WERI-Rb-1 (cell line): ENCODE measurements at regions not wholly inside any gene's neighbourhood (a gene's known extent, or its start where the extent isn't known, plus 50 kb on each side); places are given as distances from the start of the nearest gene placed in this dataset.

Experiments
- DNase-seq: peaks from one replicate; pipeline ENCODE4 v3.0.0-alpha.2; 2020
- H3K27ac ChIP-seq: fragments of 250-450 bp; sonication (Bioruptor Pico); 2 replicates; pipeline ENCODE4 v1.5.1; 2020; ENCODE audit warnings: mild to moderate bottlenecking, moderate library complexity
- H3K27me3 ChIP-seq: fragments of 250-450 bp; sonication (Bioruptor Pico); 2 replicates; pipeline ENCODE4 v1.5.1; 2021; ENCODE audit warnings: mild to moderate bottlenecking, low read depth, moderate library complexity; ENCODE audit not compliant: insufficient read depth, severe bottlenecking
- H3K36me3 ChIP-seq: fragments of 250-450 bp; sonication (Bioruptor Pico); 2 replicates; pipeline ENCODE4 v1.5.1; 2020; ENCODE audit warnings: mild to moderate bottlenecking, moderate library complexity
- H3K4me3 ChIP-seq: 2 replicates; pipeline ENCODE4 v1.5.1; 2011; ENCODE audit warnings: low read depth, mild to moderate bottlenecking, control low read depth, low read length
- H3K9me3 ChIP-seq: fragments of 250-450 bp; sonication (Bioruptor Pico); 2 replicates; pipeline ENCODE4 v1.5.1; 2021; ENCODE audit warnings: mild to moderate bottlenecking, moderate library complexity; ENCODE audit not compliant: severe bottlenecking
- TF ChIP-seq, protein P1 (sequence below): IDR thresholded peaks from 2 replicates; pipeline ENCODE4 v1.5.1; 2011; ENCODE audit warnings: low read depth, mild to moderate bottlenecking, control low read depth, inconsistent platforms, low read length

DNA sequence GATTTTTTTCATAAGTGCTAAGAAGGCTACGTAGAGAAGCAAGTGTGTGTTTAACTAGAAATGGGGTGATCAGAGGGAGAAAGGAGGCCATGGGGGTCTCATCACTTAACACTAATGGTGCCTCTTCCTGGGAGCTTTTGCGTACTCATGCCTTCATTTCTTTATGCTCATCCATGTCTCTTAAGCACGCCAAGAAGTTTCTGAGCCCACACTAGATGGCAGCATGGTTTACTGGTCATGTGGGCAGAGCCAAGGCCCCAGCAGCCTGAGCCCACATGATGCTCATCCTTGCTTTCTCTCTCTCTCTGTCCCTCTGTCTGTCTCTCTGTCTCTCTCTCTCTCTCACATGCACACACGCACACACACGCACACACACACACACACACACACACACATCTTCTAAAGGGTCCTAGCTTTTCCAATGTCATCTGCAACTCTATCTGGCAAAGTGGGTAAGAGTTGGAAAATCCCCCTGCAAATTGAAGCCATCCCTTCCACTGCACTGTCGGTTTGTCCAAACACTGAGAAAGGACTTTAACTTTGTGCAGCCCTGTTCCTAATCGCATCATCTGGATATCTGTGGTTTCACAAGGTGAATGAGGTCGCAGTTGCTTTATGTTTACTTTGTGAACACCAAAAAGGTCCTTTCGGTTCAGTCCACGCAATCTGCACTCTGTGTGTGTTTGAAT lies 137.1 kb upstream of the CCDC68 start:
- peak; percentile 58 for DNase-seq
- H3K27ac ChIP-seq: no peak overlapping the region
- H3K9me3 ChIP-seq: no peaks in the 10 kb centered on the region
- peaks cover 35% of the 10 kb centered on the region for H3K27me3 ChIP-seq
- H3K4me3 ChIP-seq: no peak overlapping the region
- no peaks in the 10 kb centered on the region for H3K36me3 ChIP-seq
- TF ChIP-seq, protein P1, sequence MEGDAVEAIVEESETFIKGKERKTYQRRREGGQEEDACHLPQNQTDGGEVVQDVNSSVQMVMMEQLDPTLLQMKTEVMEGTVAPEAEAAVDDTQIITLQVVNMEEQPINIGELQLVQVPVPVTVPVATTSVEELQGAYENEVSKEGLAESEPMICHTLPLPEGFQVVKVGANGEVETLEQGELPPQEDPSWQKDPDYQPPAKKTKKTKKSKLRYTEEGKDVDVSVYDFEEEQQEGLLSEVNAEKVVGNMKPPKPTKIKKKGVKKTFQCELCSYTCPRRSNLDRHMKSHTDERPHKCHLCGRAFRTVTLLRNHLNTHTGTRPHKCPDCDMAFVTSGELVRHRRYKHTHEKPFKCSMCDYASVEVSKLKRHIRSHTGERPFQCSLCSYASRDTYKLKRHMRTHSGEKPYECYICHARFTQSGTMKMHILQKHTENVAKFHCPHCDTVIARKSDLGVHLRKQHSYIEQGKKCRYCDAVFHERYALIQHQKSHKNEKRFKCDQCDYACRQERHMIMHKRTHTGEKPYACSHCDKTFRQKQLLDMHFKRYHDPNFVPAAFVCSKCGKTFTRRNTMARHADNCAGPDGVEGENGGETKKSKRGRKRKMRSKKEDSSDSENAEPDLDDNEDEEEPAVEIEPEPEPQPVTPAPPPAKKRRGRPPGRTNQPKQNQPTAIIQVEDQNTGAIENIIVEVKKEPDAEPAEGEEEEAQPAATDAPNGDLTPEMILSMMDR: peak; percentile 77

DNA sequence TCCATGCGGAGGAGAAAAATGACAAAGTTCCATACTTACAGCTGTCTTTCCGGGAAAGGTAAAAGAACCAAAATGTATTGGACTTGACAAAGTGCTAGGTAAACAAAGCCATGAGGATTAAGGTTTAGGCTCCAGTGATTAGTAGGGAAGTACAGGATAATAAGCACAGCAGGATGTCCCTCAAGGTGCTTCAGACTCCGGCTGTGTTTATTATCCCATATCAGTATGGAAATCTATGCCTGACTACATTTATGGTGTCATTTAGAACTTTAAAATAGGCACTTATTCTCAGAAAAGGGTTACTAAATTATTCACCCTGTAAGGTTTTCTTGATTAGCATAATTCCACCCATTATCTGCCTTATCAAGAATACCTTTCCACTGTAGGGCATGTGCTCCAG lies 136.3 kb upstream of the CCDC68 start:
- Histone ChIP-seq H3K27ac (no peak overlapping the region), H3K4me3 (no peak overlapping the region), H3K9me3 (no peaks in the 10 kb centered on the region), H3K27me3 (peaks cover 41% of the 10 kb centered on the region), H3K36me3 (no peaks in the 10 kb centered on the region)
- DNase-seq: no peak
- TF ChIP-seq, protein P1: no peak

- TF ChIP-seq, protein P1: no peak
- Histone ChIP-seq H3K4me3 (no peak overlapping the region), H3K27ac (no peak overlapping the region), H3K9me3 (no peaks in the 10 kb centered on the region), H3K27me3 (peaks cover 47% of the 10 kb centered on the region), H3K36me3 (no peaks in the 10 kb centered on the region)
- DNase-seq: no peak
Observed at GRCh38 chr18:55093808-55094207, 134.5 kb upstream of the CCDC68 start.

DNA sequence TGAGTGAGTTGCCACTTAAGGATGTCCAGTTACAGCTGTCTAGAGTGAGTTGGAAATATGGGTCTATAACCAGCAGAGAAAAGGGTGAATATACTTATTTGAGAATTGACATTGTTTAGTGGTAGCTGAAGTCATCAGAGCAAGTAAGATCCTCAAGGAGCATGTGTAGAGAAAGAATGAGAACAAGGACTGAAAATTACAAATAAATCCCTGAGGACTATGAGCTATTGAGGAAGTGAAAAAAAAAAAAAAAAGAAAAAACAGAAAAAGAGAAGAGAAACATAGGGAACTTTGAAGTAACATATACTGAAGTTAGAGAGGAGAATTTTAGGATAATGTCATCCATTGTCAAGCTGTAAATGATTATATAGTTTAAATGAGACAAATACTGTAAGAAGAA lies 134.0 kb upstream of the CCDC68 start:
- peaks cover 50% of the 10 kb centered on the region for H3K27me3 ChIP-seq
- H3K27ac ChIP-seq: no peak overlapping the region
- no peaks in the 10 kb centered on the region for H3K36me3 ChIP-seq
- H3K9me3 ChIP-seq: no peaks in the 10 kb centered on the region
- DNase-seq: no peak
- no peak overlapping the region for H3K4me3 ChIP-seq
- TF ChIP-seq, protein P1: no peak

GRCh38 chr18:55092166-55092565 lies 132.9 kb upstream of the CCDC68 start:
- H3K9me3 ChIP-seq: no peaks in the 10 kb centered on the region
- no peak for DNase-seq
- TF ChIP-seq, protein P1: no peak
- no peak overlapping the region for H3K27ac ChIP-seq
- no peak overlapping the region for H3K4me3 ChIP-seq
- H3K36me3 ChIP-seq: no peaks in the 10 kb centered on the region
- H3K27me3 ChIP-seq: peaks cover 61% of the 10 kb centered on the region

- Histone ChIP-seq H3K27ac (no peak overlapping the region), H3K27me3 (peaks cover 74% of the 10 kb centered on the region), H3K9me3 (no peaks in the 10 kb centered on the region), H3K36me3 (no peaks in the 10 kb centered on the region), H3K4me3 (no peak overlapping the region)
- no peak for DNase-seq
- TF ChIP-seq, protein P1: no peak
Observed at GRCh38 chr18:55090564-55091188, 131.4 kb upstream of the CCDC68 start.
